ENCODE measurements at regions not wholly inside any gene's neighbourhood (a gene's known extent, or its start where the extent isn't known, plus 50 kb on each side); places are given as distances from the start of the nearest gene placed in this dataset.

DNA sequence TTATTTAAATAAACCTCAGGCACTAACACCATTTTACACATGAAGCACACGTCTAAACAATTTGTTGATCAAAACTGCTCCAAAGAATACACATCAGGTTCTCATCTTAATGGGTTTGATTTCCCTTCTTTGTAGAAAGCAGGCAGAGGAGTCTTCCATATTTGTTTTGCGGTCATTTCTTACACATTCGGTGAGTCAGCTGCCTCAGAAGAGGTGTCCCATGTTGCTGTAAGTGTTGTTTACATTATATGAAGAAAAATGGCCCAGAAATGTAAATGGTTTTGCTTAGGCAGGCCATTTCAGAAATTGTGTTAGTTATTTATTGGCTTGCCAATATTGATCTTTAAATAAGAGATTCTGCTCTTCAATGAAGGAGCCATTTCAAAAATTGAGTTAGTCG is 325.8 kb downstream of the TENT4A start:
- H3K27ac ChIP-seq: no peak overlapping the region
- intact Hi-C loops (cut with DNase I): no loop called here
- 83 to 90% (median 84%) methylated on average over 4 of the region's 4 CpGs for WGBS, 4 donors

DNA sequence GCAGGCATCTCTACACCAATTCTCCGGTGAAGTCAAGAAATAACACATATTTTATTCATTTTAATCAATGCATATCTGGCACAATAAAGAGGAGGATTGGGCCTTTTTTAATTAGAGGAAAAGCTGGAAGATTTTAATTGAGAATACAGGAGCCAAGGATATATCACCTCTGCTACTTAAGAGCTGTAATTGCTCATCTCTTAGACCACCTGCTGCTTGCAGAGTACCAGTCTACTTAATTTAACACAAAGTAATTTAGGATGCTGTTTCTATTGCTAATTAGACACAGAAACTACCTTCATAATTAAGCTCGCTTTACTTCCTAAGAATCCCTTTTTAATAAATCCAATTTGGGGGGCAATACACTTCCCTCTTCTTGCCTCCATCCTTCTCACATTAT is 326.9 kb downstream of the TENT4A start:
- no peaks in the 10 kb centered on the region for H3K4me1 ChIP-seq (replicated peaks in 1 of 2)
- H3K36me3 ChIP-seq (replicated peaks in 1 of 2): no peaks in the 10 kb centered on the region
- H3K27ac ChIP-seq: no peak overlapping the region
- TF ChIP-seq, protein P1, sequence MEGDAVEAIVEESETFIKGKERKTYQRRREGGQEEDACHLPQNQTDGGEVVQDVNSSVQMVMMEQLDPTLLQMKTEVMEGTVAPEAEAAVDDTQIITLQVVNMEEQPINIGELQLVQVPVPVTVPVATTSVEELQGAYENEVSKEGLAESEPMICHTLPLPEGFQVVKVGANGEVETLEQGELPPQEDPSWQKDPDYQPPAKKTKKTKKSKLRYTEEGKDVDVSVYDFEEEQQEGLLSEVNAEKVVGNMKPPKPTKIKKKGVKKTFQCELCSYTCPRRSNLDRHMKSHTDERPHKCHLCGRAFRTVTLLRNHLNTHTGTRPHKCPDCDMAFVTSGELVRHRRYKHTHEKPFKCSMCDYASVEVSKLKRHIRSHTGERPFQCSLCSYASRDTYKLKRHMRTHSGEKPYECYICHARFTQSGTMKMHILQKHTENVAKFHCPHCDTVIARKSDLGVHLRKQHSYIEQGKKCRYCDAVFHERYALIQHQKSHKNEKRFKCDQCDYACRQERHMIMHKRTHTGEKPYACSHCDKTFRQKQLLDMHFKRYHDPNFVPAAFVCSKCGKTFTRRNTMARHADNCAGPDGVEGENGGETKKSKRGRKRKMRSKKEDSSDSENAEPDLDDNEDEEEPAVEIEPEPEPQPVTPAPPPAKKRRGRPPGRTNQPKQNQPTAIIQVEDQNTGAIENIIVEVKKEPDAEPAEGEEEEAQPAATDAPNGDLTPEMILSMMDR (IDR thresholded peaks at IDR 0.05): no peak
- TF ChIP-seq POLR2A (IDR thresholded peaks at IDR 0.05): no peak
- H3K27me3 ChIP-seq: no peaks in the 10 kb centered on the region
- H3K4me3 ChIP-seq: no peak overlapping the region
- intact Hi-C loops (cut with DNase I): no loop called here
- 92 to 94% (median 94%) methylated on average over 2 of the region's 2 CpGs for WGBS, 4 donors
- DNase-seq: no peak
- H3K9me3 ChIP-seq (replicated peaks in 1 of 3): no peaks in the 10 kb centered on the region

More for the DNA sequence above, 325.8 kb downstream of the TENT4A start:
- no peak for DNase-seq
- Histone ChIP-seq H3K4me1 (replicated peaks in 1 of 2) (no peaks in the 10 kb centered on the region), H3K4me3 (no peak overlapping the region), H3K36me3 (replicated peaks in 1 of 2) (no peaks in the 10 kb centered on the region), H3K9me3 (replicated peaks in 1 of 3) (no peaks in the 10 kb centered on the region), H3K27me3 (no peaks in the 10 kb centered on the region)
- TF ChIP-seq, protein P1 (IDR thresholded peaks at IDR 0.05): no peak
- TF ChIP-seq POLR2A (IDR thresholded peaks at IDR 0.05): no peak

DNA sequence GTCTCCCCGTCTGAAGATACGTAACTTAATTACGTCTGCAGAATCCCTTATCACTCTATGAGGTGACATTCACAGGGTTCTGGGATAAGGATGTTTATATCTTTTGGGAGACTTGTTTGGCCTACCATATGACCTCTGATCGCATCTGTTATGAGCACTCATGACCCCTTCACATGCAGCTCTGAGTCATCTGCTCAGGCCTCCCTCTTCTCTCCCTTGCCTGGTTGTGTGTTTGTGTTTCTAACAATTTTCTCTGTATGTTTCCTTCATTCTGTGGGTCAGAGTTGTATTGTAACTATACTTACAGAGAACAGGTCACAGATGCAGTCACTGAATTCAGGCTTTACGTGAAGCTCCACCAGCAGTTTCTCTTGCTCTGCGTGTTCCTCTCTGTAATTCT is 330.6 kb downstream of the TENT4A start:
- 88 to 94% (median 91%) methylated on average over 6 of the region's 6 CpGs for WGBS, 4 donors
- Histone ChIP-seq H3K27ac (no peak overlapping the region), H3K27me3 (no peaks in the 10 kb centered on the region), H3K36me3 (replicated peaks in 1 of 2) (no peaks in the 10 kb centered on the region), H3K4me3 (no peak overlapping the region), H3K4me1 (replicated peaks in 1 of 2) (no peaks in the 10 kb centered on the region), H3K9me3 (replicated peaks in 1 of 3) (no peaks in the 10 kb centered on the region)
- TF ChIP-seq POLR2A (IDR thresholded peaks at IDR 0.05): no peak
- TF ChIP-seq, protein P1 (IDR thresholded peaks at IDR 0.05): no peak
- DNase-seq: no peak
- intact Hi-C loops (cut with DNase I): no loop called here

DNA sequence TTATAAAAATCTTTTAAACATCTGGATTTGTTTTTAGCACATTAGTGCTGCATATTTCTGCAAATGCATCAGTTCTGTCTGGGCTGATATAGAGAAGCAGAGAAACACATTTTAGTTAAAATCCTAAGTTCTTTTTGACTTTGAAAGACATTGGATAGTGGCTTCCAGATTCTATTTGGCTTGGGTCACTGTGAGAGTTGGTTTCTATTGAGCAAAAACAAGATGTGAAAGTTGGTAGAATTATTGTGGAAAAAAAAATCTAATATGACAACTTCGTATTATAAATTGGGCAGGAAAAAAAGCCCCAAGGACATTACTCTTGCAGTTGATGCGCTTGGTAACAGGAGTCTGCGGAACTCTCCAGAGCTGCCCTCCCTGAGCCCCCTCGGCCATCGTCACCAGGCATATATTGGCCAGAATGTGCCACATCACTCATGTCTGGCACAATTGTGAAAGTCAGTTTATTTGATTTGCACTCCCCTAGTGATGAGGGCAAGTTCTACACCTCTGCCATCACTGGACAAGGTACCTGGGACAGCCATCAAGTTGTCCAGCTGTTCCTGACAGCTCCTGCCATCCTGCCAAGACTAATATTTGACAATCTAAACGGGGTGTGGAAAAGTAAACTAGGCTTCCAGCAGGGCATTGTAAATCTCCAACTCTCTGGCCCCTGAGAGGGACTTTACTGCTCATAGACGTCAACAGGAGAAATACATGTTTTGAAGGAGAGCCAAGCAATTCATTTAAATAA is 334.5 kb downstream of the TENT4A start:
- TF ChIP-seq, protein P1 (IDR thresholded peaks at IDR 0.05): no peak
- TF ChIP-seq POLR2A (IDR thresholded peaks at IDR 0.05): no peak
- no peaks in the 10 kb centered on the region for H3K9me3 ChIP-seq (replicated peaks in 1 of 3)
- H3K27me3 ChIP-seq: no peaks in the 10 kb centered on the region
- WGBS, 4 donors: 41 to 52% (median 51%) methylated on average over 7 of the region's 7 CpGs
- no peak overlapping the region for H3K27ac ChIP-seq
- no peak overlapping the region for H3K4me3 ChIP-seq
- H3K4me1 ChIP-seq (replicated peaks in 1 of 2): no peaks in the 10 kb centered on the region
- intact Hi-C loops (cut with DNase I): no loop called here
- H3K36me3 ChIP-seq (replicated peaks in 1 of 2): no peaks in the 10 kb centered on the region
- no peak for DNase-seq
